GM18505 (cell line): ENCODE measurements at regions not wholly inside any gene's neighbourhood (a gene's known extent, or its start where the extent isn't known, plus 50 kb on each side); places are given as distances from the start of the nearest gene placed in this dataset.
"Not testable (repeated sequence)": the region's sequence is repeated elsewhere in the genome, so short reads cannot be mapped to it uniquely, and the experiment has no call there.

ENCODE experiments used
- ATAC-seq: cut with Tn5 transposase; IDR thresholded peaks from one replicate; pipeline ENCODE4 v1.9.1; 2021; ENCODE audit not compliant: unreplicated experiment
- POLR2A ChIP-seq: IDR thresholded peaks from 4 replicates; pipeline ENCODE4 v1.6.1; 2011; ENCODE audit warnings: borderline replicate concordance; ENCODE audit not compliant: insufficient read depth, insufficient read length; ENCODE audit errors: extremely low read depth

DNA sequence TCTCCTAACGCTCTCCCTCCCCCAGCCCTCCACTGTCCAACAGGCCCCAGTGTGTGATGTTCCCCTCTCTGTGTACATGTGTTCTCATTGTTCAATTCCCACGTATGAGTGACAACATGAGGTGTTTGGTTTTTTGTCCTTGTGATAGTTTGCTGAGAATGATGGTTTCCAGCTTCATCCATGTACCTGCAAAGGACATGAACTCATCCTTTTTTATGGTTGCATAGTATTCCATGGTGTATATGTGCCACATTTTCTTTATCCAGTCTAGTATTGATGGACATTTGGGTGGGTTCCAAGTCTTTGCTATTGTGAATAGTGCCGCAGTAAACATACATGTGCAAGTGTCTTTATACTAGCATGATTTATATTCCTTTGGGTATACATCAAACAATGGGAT is 347.4 kb downstream of the MAGEE1 start:
- ATAC-seq: not testable (repeated sequence)

DNA sequence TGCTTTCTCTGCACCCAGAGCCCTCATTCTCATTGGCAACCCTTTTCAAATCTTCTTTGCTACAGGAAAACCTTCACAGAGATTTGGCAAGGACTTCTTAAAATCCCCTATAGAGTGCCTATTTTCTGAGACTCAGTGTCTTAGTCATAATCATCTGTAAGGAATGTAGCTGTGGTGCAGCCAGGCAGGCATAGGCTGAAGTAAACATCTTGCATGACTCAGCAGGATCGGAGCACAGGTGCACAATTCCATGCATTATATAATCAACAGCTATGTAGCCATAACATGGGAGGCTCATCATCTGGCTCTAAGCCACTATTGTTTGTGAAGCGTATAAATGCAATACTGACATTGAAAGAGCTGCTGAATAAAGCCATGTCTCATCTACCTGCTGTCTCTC is 368.8 kb downstream of the MAGEE1 start:
- TF ChIP-seq POLR2A: no peak
- no peak for ATAC-seq

DNA sequence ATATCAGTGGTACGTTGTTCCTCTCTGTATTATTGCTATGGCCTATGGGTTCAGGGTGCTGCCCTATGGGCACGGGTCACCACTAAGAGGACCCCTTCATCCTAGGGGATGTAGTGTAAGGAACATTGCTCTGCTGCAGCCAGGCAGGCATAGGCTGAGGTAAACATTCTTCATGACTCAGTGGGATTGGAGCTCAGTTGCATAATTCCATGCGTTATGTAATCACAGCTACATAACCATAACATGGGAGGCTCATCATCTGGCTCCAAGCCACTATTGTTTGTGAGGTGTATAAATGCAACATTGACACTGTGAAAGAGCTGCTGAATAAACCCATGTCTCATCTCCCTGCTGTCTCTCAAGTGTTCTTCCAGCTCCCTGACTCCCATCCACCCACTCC is 375.2 kb downstream of the MAGEE1 start:
- TF ChIP-seq POLR2A: no peak
- ATAC-seq: no peak

DNA sequence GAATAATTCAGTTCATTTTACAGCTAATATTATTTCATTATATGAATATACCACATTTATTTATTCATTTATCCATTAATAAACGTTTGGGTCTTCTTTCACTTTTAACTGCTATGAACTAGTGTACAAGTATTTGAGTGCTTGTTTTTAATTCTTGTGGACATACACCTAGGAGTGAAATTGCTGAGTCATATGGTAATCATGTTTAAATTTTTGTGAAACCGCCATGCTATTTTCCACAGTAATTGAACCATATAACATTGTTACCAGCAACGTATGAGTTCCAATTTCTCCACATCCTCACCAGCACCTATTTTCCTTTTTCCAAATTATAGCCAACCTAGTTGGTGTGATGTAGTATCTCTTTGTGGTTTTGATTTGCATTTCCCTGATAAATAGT is 388.2 kb downstream of the MAGEE1 start:
- no peak for ATAC-seq
- TF ChIP-seq POLR2A: no peak

DNA sequence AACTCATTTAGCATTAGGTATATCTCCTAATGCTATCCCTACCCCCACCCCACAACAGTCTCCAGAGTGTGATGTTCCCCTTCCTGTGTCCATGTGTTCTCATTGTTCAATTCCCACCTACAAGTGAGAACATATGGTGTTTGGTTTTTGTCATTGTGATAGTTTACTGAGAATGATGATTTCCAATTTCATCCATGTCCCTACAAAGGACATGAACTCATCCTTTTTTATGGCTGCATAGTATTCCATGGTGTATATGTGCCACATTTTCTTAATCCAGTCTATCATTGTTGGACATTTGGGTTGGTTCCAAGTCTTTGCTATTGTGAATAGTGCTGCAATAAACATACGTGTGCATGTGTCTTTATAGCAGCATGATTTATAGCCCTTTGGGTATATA is 389.8 kb downstream of the MAGEE1 start:
- not testable (repeated sequence) for ATAC-seq

DNA sequence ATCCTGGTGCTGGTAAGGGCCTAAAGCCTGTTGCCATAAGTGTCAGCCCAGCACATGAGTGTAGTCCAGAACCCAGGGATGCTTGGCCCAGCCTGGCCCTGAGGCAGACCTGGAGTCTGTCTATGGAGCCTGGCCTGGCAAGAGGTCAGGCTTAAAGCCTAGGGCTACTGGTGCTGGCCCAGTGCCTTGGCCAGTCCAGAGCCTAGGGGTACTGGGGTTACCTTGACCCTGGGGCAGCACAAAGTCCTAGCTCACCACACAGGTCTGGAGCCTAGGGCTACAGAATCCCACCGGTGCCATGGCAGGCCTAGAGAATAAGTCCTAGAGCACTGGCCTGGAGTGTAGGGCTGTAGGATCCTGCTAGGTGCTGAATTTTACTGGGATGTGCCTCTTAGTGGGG is 393.8 kb downstream of the MAGEE1 start:
- no peak for TF ChIP-seq POLR2A
- ATAC-seq: no peak

DNA sequence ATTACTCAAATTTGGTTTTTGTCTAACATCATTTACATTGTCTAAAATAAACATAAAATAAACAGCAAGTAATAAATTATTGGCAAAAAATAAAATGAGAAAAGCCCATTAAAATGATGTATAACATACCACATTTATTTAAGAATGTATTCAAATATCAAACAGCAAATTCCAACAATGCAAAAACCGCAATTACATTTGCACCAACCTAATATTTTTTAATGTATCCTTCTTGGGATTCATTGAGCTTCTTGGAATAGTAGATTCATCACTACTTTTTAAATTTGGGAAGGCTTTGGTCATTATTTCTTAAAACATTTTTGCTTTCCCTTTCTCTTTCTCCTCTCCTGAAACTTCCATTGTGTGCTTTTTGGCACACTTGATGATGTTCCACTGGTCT is 400.2 kb downstream of the MAGEE1 start:
- no peak for ATAC-seq
- TF ChIP-seq POLR2A: no peak

DNA sequence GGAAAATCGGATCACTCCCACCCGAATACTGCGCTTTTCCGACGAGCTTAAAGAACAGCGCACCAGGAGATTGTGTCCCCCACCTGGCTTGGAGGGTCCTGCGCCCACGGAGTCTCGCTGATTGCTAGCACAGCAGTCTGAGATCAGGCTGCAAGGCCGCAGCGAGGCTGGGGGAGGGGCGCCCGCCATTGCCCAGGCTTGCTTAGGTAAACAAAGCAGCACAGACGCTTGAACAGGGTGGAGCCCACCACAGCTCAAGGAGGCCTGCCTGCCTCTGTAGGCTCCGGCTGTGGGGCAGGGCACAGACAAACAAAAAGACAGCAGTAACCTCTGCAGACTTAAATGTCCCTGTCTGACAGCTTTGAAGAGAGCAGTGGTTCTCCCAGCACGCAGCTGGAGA is 413.4 kb downstream of the MAGEE1 start:
- ATAC-seq: not testable (repeated sequence)

DNA sequence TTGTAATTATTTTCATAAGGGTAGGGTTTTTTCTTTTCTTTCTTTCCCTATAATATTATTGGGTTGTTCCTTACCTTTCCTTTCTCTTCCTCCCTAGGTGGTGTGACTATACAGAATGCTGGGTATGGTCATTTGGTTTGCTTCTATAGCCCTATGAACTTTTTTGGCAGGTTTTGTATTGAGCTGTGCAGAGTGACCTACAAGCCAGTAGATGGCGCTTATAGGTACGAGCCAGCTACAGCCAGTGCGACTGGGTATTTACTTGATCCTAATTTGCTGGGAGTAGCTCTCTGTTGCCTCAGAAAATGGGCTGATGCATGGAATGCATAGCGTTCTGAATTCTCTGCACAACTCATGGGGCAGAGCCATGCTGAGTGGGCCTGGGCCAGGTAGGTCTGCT is 423.3 kb downstream of the MAGEE1 start:
- ATAC-seq: no peak
- TF ChIP-seq POLR2A: no peak

DNA sequence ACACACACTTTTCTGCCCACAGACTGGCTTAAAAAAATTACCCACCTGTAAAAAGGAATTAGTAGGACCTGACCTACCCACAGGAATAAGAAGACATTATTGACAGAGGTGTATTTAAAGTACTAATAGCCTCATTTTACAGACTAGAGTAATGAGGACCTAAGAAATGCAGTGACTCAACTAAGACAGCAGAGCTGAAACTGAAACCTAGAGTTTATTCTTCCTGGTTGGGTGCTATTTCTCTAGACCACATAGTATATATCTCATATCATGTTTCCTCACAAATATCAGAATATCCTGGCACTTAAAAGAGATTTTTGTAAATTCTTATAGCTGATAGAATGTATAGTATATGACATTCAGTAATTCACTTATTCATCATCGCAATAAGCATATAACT is 435.0 kb downstream of the MAGEE1 start:
- no peak for ATAC-seq
- no peak for TF ChIP-seq POLR2A

DNA sequence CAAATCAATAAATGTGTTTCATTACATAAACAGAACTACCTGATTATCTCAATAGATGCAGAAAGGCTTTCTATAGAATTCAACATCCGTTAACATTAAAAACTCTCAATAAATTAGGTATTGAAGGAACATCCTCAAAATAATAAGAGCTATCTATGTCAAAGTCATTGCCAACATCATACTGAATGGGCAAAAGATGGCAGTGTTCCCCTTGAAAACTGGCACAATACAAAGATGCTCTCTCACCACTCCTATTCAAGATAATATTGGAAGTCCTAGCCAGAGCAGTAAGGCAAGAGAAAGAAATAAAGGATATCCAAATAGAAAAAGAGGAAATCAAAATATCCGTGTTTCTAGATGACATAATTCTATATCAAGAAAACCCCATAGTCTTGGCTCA is 466.4 kb downstream of the MAGEE1 start:
- ATAC-seq: no peak
- no peak for TF ChIP-seq POLR2A

DNA sequence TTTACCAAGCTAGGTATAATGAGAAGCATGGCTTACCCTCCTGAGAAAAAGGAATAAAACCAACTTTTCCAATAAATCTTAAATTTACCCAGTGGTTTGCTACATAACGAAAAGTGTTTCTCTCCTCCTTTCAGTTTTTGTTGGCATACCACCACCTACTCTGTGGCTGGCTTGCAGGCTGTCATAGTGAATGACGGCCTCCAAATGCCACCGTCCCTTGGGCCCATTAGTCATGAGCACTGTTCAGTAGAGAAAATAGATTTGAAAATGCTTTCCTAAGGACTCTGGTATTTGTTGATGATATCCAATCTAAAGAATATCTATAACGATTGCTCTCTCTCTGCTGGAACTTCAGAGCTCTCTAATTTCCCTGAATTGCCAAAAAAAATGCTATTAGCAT is 488.3 kb downstream of the MAGEE1 start:
- no peak for TF ChIP-seq POLR2A
- ATAC-seq: no peak

DNA sequence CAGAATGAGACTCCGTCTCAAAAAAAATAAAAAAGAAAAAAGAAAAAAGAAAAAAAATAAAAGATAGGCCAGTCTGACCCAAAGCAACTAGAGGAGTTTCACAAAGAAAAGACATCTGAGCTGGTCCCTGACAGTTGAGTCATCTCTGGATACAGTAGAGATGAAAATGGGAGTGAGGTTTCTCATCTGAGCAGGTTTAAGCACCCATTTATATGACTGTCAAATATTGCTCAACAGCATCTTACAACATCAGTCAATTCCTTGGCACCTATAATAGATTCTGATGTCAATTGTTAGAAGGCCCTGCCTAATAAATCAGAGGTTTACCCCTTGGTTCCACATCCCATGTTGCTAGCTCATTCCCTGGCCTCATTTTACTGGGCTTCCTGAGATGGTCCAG is 490.5 kb downstream of the MAGEE1 start:
- TF ChIP-seq POLR2A: no peak

DNA sequence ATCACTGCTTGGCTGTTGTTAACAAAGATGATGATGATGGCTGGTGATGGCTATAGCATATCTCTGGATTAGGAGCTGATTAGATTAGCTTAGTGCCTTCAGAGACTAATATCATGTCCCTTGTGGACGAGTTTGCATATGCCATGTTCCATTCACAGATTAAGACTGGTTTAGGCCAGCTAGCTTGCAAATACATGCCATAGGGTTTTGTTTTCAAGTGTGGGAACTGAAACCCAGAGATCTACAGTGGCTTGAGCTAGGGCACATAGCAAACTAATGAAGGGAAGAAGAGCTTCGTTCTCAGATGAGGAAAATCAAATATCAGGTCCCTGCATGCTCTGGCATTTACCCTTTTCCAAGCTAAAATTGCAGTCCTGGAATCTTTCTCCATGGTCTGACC is 492.3 kb downstream of the MAGEE1 start:
- TF ChIP-seq POLR2A: no peak
- no peak for ATAC-seq

More for the DNA sequence above, 490.5 kb downstream of the MAGEE1 start:
- no peak for ATAC-seq

DNA sequence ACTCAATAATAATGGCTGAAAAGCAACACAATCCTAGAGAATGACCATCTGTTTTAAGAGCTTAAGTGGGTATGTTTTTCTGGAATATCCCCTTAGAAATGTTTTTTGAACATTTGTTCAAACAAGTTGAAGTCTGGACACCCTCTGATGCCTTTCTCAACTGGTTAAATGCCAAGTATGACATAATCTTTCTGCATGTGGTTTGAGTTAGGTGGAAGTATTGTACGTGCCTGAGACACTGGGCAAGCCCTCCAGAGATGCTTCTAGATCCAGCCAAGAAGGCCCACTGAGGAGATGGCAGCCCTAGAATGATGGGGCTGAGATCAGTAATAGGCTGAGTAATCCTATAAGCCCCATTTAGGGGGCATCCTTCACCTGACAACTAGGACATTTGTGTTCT is 493.1 kb downstream of the MAGEE1 start:
- no peak for ATAC-seq
- TF ChIP-seq POLR2A: no peak

DNA sequence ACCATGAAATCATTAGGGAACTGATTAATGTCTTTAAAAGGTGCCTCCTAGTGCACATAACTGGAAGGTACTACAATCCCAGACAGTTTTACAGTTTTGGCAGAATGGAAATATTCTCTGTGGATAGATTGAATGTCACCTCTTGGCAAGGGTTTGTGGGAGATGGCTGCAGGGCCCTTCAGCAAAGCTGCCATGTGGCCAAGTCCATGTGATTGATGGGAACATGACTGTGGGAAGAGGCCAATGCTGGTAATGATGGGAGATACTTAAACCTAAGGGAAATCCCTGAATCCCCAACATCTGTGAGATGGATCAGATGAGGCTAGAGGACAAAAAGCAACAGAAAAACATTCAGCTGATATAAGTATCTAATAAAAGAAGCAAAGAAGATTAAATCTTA is 493.7 kb downstream of the MAGEE1 start:
- no peak for ATAC-seq
- TF ChIP-seq POLR2A: no peak
